ENCODE measurements at regions not wholly inside any gene's neighbourhood (a gene's known extent, or its start where the extent isn't known, plus 50 kb on each side); places are given as distances from the start of the nearest gene placed in this dataset.

- ChIA-PET POLR2A (interaction anchor here (0.7 kb wide), 1 partner anchor 9 kb away, joined by 3 read pairs; no protein-coding TSS in a partner anchor), RAD21 (ENCODE audit: unreplicated experiment) (no interaction called here), SMC1A (ENCODE audit: uncharacterized antibody, unreplicated experiment) (no interaction called here), CTCF (interaction anchor here (0.6 kb wide), 1 partner anchor 174 kb away, joined by 4 read pairs; no protein-coding TSS in a partner anchor)
- no TSS peak for BruUV-seq (replicated peaks)
- no peak overlapping the region for H3K27ac ChIP-seq (ENCODE audit: control insufficient read depth, insufficient read depth)
- H3K4me3 ChIP-seq = no peak overlapping the region
- no peak overlapping the region for H3K4me2 ChIP-seq (ENCODE audit: control insufficient read depth, insufficient read depth)
- H3K27me3 ChIP-seq (replicated peaks in 1 of 2; ENCODE audit: control insufficient read depth in 2 of 2, insufficient read depth in 2 of 2, low read length in 1 of 2) = no peaks in the 10 kb centered on the region
- H2AFZ ChIP-seq (ENCODE audit: control insufficient read depth, low read depth, low read length) = no peak overlapping the region
- no peak for DNase-seq (ENCODE audit: low read depth, low spot score)
- ATAC-seq = no peak
- 6% methylated on average over 2 of the region's 2 CpGs for WGBS (ENCODE audit: insufficient coverage, insufficient replicate concordance, low lambda C conversion rate, missing lambda C conversion rate)
- no peaks in the 10 kb centered on the region for H3K79me2 ChIP-seq (ENCODE audit: control insufficient read depth, insufficient read depth, low read length)
- no peak overlapping the region for H3K9ac ChIP-seq (ENCODE audit: control insufficient read depth, insufficient read depth, low read length)
- no peaks in the 10 kb centered on the region for H3K4me1 ChIP-seq (ENCODE audit: control insufficient read depth, insufficient read depth, low read length)
- H3K9me3 ChIP-seq (replicated peaks; ENCODE audit: control insufficient read depth, insufficient read depth, low read length) = no peaks in the 10 kb centered on the region; the same call in 2 of the 3 replicates
- TF ChIP-seq SMC3 (IDR thresholded peaks at IDR 0.05; ENCODE audit: borderline replicate concordance, low read length) (no peak), YBX1 (IDR thresholded peaks at IDR 0.05) (no peak), KLF5 (IDR thresholded peaks at IDR 0.05; ENCODE audit: partially characterized antibody) (no peak), MEF2B (IDR thresholded peaks at IDR 0.05; ENCODE audit: partially characterized antibody, poor library complexity, severe bottlenecking) (no peak), NR2F1 (conservative IDR thresholded peaks at IDR 0.05) (no peak), NFYB (IDR thresholded peaks at IDR 0.05; ENCODE audit: insufficient read depth, low read depth, low read length) (no peak), STAT1 (conservative IDR thresholded peaks at IDR 0.05) (no peak)
- H3K36me3 ChIP-seq (ENCODE audit: control insufficient read depth in 2 of 2, insufficient read depth in 2 of 2, low read length in 1 of 2) = no peaks in the 10 kb centered on the region
- in situ Hi-C loops (cut with MboI) (no loop called here), intact Hi-C loops (cut with micrococcal nuclease; ENCODE audit: unreplicated experiment) (no loop called here)
- no peaks in the 10 kb centered on the region for H4K20me1 ChIP-seq (ENCODE audit: control insufficient read depth, insufficient read depth)
- no peak for FAIRE-seq
Measured at GRCh38 chr4:151852202-151852601, 91.4 kb upstream of the GATB start.

DNA sequence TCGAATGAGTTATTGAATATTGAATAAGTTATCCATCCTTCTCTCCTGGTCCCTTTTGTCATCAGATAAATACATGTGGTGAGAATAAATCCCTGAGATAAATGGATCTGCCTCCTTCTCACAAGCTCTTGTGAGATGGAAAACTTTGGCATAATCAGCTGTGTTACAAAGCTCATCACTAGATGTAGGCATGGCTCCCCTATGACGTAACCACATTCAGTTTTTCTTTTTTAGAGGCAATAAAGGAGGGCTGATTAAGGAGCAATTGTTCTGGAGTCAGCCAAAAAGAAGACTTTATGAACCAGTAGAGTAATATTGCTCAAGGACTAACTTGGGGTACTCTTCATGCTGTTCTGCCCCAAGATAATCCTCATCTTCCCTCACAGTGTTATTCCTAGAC, 90.5 kb upstream of the GATB start:
- DNase-seq (ENCODE audit: low read depth, low spot score) (no peak), FAIRE-seq (no peak), ATAC-seq (no peak)
- ChIA-PET RAD21 (ENCODE audit: unreplicated experiment) (interaction anchor here (0.5 kb wide), 1 partner anchor 189 kb away, joined by 3 read pairs; no protein-coding TSS in a partner anchor), POLR2A (interaction anchor here (0.7 kb wide), 1 partner anchor 8 kb away, joined by 3 read pairs; no protein-coding TSS in a partner anchor), CTCF (interaction anchor here (0.6 kb wide), 1 partner anchor 175 kb away, joined by 4 read pairs; no protein-coding TSS in a partner anchor), SMC1A (ENCODE audit: uncharacterized antibody, unreplicated experiment) (interaction anchor here (0.7 to 1.6 kb wide), 2 partner anchors 73 to 387 kb away, joined by 3 to 4 read pairs; no protein-coding TSS in a partner anchor)
- H3K79me2 ChIP-seq (ENCODE audit: control insufficient read depth, insufficient read depth, low read length) = no peaks in the 10 kb centered on the region
- in situ Hi-C loops (cut with MboI) (no loop called here), intact Hi-C loops (cut with micrococcal nuclease; ENCODE audit: unreplicated experiment) (no loop called here)
- no peaks in the 10 kb centered on the region for H3K4me1 ChIP-seq (ENCODE audit: control insufficient read depth, insufficient read depth, low read length)
- no peaks in the 10 kb centered on the region for H3K27me3 ChIP-seq (replicated peaks in 1 of 2; ENCODE audit: control insufficient read depth in 2 of 2, insufficient read depth in 2 of 2, low read length in 1 of 2)
- no peak overlapping the region for H2AFZ ChIP-seq (ENCODE audit: control insufficient read depth, low read depth, low read length)
- H3K4me2 ChIP-seq (ENCODE audit: control insufficient read depth, insufficient read depth) = no peak overlapping the region
- no peaks in the 10 kb centered on the region; the same call in 2 of the 3 replicates for H3K9me3 ChIP-seq (replicated peaks; ENCODE audit: control insufficient read depth, insufficient read depth, low read length)
- 42% methylated on average over 2 of the region's 2 CpGs for WGBS (ENCODE audit: insufficient coverage, insufficient replicate concordance, low lambda C conversion rate, missing lambda C conversion rate)
- BruUV-seq (replicated peaks) = no TSS peak
- no peaks in the 10 kb centered on the region for H3K36me3 ChIP-seq (ENCODE audit: control insufficient read depth in 2 of 2, insufficient read depth in 2 of 2, low read length in 1 of 2)
- H3K4me3 ChIP-seq = no peak overlapping the region
- H3K9ac ChIP-seq (ENCODE audit: control insufficient read depth, insufficient read depth, low read length) = no peak overlapping the region
- no peak overlapping the region for H3K27ac ChIP-seq (ENCODE audit: control insufficient read depth, insufficient read depth)
- no peaks in the 10 kb centered on the region for H4K20me1 ChIP-seq (ENCODE audit: control insufficient read depth, insufficient read depth)
- TF ChIP-seq SREBF1 (IDR thresholded peaks at IDR 0.05; ENCODE audit: low read length) = no peak
- no peak for TF ChIP-seq ZBTB33 (IDR thresholded peaks at IDR 0.05)
- no peak for TF ChIP-seq EZH2 (IDR thresholded peaks at IDR 0.05; ENCODE audit: borderline replicate concordance, control insufficient read depth, low read depth, low read length)
- TF ChIP-seq ZNF207 (IDR thresholded peaks at IDR 0.05; ENCODE audit: borderline replicate concordance) = no peak
- TF ChIP-seq KDM1A (IDR thresholded peaks at IDR 0.05; ENCODE audit: borderline replicate concordance) = no peak
- TF ChIP-seq ZNF592 (IDR thresholded peaks at IDR 0.05) = no peak

All from GM12878 (cell line).